GM18870 (cell line): ENCODE measurements at regions not wholly inside any gene's neighbourhood (a gene's known extent, or its start where the extent isn't known, plus 50 kb on each side); places are given as distances from the start of the nearest gene placed in this dataset.

ENCODE experiments used
- ATAC-seq: cut with Tn5 transposase; IDR thresholded peaks from one replicate; pipeline ENCODE4 v1.9.1; 2021; ENCODE audit warnings: moderate library complexity; ENCODE audit not compliant: unreplicated experiment

DNA sequence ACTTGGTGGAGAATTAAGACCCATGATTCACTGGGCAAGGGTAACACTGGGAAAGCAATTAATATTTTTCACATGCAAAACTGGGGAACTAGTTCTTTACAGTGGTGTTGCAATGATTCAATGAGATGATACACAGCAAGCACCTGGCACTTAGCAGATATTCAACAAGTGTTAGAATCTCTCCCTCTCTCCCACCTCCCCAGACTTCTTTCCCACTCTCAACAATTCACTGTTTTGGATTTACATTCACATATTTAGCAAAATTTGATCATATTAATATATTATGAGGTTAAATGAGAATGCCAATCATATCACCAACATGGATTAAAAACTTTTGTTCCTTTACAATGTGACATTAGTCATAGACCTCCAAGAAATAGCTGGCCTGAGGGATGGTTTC is 223.1 kb upstream of the GRIP1 start:
- ATAC-seq = no peak

DNA sequence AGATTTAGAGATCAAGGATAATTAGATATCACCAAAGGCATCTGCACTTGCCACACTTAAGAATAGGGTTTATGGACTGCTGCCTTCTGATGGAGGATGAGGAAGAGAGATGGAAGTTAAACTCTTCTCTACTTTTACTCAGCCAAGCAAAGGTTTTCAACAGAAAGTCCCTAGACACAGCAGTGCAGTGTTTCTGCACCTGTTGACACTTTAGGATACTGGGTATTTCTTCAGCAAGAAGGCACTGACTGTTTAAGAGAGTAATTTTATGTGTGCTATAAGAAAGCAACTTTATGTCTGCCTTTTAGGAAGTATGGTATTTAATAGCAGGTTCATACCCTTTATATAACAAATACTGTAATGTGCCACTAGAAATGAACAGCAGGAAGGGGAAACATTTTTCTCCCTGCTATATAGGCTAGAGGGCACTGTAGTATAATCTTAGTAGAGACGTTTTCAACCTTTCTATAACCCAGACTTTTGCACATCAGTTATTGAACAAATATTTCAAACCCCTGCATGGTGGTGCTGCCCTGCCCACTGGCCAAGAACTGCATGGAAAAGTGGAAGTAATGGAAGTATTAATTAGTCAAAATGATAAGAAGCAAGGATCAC is 225.0 kb upstream of the GRIP1 start:
- ATAC-seq = no peak

DNA sequence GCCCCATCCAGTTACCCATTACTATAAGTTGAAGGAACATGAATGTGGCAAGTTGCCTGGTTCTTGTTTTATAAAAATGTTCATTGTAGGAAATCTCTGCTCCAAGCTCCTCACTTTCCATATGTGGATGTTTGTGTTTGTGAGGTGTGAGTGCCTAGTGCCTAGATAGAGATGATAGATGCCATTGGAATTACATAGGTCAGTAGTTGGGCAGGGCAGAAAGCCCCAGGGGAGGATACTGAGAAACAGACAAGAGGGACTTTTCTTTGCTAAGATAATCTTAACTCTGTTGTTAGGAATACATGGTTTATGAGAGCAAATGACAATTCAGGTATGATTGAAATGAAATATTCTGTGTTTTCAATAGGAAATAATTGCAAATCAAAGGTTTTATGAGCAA is 226.3 kb upstream of the GRIP1 start:
- ATAC-seq = no peak

DNA sequence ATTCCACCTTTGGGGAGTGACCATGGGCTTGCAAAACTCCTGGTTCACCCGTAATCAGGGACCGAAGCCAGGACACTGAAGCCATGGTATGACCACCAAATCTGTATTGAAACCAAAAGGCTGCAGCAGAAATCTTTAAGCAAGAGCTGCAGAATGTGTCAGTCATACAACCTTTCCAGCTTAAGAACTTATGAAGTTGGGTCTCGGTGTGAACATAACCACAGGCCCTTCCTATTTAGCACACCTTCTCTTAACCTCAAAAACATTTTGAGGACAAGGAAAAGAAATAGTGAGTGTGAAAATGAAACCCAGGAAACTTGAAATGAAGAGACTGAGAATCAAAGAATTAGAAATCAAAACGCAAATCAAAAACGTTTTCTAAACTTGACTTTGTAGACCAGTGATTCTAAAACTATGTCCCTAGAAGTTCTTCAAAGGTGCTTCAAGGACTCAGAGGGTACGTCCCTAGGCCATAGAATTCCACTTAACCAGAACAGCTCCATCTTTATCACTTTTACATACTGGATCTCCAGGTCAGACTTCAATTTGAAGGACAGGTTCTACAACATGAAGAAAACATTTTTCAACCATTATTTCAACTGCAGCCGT is 231.6 kb upstream of the GRIP1 start:
- no peak for ATAC-seq

DNA sequence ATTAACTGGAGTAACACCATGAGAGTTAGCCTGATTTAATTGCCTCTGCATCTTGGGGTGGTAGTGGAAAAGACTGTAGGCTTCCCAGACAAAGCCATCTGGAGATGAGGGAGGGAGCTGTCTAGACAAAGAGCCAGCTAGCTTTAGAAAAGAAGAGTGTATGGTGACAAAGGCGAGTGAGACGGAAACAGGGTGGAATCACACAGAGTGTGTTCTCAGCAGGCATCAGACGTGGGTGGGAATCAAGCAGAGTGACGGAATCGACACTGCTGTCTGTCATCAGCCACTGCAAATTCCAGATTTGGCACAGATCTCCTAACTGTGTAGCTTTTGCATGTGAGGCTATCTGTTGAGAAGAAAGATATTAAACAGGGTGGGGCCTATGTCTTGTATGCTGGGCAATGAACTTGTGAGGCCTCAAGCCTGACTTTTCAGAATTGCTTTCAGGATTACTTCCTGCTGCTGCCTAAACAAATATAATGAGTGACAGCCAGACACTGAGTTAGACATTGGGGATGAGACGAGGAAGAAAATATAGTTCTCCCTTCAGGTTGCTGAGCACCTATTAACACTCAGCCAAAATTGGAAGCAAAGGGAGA is 236.5 kb upstream of the GRIP1 start:
- no peak for ATAC-seq

DNA sequence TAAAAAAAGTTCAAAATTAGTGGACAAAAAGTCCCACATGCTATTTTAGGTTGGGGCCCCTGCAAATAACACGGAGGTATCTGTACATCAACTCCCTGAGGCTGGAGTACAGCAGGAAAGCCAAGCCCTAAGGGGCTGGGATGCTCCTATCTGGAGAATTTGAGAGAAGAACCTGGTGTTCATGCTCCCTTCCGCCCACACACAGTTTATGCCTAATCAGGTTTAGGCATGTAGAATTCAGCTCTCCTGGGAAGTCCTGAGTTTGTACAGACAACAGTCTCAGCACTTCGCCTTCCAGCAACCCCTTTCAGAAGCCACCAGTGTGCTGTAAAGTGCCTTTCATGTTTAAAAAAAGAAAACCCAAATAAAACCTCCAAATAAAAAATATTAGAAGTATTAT is 237.3 kb upstream of the GRIP1 start:
- no peak for ATAC-seq

DNA sequence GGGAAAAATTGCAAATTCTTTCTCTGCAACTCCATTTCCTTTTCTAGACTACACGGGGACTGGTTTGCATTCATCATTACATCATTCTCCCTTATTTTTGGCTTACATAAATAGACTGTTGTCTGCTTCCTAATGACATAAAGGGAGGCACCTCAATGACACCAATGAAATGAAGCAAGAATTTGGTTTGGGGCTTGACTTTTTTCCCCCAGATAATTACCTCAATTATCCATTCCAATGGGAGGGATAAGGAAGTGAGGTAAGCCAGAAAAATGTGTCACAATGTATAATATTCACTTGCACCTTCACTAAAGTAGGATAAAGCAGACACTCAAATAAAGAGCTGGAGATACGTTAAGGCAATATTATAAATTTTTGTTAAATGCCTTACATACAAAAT is 240.6 kb upstream of the GRIP1 start:
- ATAC-seq = no peak

DNA sequence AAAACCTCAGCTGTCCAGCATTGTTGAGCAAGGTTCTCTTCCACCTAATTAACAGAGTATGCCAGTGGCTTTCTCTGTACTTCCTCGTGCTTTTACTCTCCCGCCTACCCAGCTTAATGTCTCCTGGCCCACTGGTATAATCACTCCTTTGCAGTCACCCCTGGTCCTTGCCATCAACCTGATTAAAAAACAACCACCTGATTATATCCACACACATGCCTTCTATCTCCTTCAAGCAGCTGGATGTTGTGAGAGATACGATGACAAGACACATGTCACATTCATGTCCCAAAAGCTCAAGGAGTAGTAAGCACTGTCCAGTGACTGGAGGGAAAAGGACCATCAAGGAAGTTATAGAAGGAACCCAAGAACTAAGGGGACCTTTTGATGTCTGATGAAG is 241.3 kb upstream of the GRIP1 start:
- no peak for ATAC-seq

DNA sequence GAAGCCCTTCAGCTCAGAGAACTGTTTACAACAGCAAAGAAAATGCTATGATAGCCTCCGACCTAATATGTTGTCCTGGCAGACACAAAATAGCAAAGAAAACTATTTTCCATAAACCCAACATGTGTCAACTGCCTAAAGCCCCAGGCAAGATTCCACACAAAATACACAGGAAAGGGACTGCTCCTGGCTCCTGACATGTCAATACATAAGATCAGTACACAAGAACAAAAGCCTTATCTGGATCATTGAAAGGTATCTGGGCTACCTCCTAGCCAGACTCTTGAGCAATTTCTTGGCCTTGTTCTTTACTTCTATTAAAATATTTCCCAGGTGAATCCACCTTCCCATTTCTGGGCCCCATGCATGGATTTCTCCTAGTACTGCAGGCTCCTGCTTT is 242.3 kb upstream of the GRIP1 start:
- no peak for ATAC-seq

DNA sequence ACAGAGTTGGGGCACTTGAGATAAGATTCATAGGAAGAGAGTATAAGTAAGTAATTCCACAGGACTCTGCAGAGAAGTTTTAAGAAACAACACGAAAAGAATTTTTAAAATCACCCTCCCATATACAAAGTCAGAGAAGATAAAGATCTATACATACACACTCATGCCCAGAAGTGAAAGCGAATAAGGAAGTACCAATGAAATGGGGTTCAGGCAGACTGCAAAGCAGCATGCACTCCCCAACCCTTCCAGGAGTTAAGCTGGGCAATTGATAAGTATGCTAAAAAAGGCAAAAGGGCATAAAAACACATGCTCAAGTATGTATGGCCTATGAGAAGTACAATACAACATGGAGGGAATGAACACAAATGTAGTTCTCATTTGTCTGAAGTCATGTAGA is 246.2 kb upstream of the GRIP1 start:
- no peak for ATAC-seq

DNA sequence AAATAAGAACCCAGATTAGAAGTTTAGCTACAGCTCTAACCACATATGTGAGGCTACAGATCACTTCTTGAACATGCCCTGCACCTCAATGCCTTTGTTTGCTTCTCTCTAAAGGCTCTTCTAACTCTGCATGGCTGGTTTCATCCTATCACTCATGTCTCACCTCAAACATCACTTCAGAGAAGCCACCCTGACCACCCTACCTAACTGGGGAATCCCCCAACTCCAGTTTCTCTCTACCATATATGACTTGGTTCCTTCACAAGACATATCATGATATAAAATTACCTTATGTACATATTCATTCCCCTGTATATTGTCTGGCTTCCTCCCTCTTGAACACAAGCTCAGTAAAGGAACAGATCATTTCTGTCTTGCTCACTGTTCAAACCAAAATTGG is 250.2 kb upstream of the GRIP1 start:
- ATAC-seq = peak; percentile 52

DNA sequence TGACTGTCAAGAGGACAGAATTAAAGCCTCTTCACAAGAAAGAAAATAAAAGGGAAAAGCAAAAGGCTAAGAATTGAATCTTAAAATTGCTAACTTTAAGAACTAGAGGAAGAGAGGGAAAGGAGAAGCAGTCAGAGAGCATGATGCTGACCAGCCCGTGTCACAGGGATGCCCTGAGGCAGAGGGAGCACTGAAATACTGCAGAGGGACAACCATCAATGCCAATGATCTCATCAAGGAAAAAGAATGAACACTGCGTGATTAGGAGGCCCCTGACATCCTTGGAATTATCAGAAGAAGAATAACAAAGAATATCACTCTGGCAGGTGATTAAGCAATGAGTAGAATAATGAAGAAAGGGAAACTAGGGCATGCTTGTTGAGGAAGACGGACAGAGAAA is 252.2 kb upstream of the GRIP1 start:
- ATAC-seq = no peak

DNA sequence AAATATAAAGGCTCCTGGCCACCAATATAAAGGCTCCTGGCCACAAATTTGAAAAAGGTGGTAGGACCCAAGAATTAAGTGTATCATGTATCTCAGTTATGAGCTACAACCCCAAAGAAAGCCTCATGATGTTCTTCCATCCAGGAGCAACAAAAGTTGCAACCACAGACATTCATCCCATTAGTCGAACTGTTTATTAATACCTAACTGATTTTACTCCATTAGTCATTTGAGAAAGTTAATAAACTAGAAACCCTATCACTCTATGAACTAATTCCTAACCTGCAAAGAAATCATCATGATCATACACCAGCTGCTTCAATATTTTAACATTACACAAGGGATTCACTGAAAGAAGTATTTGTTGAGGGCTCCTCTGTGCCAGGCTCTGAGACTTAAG is 253.2 kb upstream of the GRIP1 start:
- no peak for ATAC-seq

DNA sequence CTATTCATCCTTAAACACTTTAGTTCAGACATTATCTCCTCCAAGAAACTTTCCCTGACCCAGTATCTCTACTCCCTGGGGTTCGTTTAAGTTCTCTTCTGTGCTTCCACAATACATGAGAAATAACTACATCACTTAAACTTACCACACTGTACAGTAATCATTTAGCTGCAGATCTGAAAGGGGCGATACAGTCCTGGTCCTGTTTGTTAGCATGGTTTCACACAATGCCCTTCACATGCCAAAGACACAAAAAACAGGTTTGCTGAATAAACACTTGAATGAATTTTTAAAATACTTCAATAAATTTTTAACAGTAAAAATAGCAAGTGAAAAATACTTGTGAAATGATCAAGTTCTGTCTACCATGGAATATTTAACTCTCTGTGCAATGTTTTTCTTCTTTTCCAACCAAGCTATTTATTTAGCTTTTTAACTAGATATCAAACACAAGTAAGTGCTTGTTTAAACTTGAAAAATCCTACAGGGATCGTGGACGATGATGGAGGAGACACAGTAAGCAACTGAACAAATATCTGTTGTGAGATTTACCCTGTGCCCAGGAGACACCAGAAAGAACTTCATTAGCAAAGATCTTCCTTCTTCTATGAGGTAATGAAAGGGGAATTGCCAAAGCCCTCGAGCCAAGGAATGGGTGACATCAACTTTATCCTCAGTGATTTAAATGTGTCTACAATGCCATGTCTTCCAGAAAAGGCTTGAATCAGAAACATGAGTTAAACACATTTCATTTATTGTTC is 255.6 kb upstream of the GRIP1 start:
- ATAC-seq = no peak

DNA sequence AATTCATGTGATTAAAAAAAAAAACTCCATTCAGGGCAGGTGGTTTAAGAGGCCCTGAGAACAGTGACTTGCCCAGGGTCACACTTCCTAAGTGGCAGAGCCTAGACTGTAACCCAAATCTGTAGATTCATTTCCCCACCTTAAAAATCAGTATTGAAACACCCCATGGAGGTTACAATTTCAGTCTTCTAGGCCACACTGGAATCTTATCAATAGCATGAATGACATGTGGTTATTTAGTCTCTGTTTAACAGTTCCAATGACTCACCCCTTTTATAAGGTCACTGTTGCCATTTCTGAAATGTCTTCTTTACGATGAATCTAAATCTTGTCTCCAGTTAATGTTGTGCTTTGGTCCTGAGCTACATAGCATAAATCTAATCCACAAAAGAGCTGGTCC is 262.3 kb upstream of the GRIP1 start:
- ATAC-seq = no peak

DNA sequence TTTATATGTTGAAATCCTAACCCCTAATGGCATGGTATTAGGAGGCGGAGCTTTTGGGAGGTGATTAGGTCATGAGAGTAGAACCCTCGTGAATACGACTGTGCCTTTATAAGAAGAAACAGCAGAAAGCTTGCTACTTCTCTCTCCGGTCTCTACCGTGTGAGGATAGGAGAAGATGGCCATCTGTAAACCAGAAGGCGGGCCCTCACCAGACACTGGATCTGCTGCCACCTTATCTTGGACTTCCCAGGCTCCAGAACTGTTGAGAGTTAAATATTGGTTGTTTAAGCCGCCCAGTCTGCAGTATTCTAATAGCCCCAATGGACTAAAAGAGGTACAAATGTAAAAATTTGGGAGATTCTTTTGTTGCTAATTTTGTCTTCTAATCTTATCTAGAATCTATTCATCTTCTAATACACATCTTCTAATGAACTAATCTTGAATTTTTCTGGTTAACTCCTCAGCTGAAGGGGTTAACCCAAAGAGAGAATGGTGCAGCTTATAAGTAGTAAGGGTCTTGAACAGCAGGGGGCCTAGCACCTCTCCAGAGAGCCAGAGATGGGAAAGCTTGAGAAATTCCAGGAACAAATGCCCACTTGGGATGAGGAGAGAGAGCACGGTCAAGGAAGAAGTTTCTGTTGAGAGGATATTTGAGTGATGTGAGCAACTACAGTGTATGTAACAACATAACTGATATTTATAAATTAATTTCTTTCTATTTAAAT is 264.0 kb upstream of the GRIP1 start:
- no peak for ATAC-seq

DNA sequence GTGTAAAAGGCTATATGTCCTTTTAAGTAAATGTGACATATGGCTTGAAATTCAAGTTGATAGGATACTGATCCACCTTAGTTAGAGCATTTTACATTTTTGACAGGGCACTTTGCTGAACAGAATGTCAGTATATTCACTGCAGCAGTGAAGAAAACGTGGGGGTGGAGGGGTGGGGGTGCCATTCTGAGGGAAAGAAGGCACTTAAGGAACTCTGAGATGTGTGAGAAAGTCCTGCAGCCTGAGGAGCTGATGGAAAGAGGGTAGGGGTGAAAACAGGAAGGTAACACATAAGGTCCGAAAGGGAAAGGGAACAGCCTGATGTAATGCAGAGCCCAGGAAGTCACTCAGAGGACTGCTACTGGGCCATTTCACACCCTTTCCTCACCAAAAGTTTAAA is 265.5 kb upstream of the GRIP1 start:
- no peak for ATAC-seq

DNA sequence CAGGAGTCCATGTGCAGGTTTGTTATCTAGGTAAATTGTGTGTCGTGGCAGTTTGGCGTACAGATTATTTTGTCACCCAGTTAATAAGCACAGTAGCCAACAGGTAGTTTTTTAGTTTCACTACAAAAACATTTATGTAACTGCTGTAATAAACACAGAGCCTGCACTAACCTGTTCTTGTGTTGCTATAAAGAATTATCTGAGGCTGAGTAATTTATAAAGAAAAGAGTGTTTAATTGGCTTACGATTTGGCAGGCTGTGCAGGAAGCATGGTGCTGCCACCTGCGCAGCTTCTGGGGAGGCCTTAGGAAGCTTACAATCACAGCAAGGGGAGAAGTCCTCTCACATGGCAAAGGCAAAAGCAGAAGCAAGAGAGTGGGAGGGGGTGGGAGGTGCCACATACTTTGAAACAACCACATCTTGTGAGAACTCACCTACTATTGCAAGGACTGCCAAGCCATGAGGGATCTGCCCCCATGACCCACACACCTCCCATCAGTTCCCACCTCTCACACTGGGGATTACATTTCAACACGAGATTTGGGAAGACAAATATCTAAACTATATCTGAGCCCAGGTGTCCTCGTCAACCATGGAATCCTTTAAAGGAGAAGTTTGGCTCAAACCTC is 266.4 kb upstream of the GRIP1 start:
- ATAC-seq = no peak

DNA sequence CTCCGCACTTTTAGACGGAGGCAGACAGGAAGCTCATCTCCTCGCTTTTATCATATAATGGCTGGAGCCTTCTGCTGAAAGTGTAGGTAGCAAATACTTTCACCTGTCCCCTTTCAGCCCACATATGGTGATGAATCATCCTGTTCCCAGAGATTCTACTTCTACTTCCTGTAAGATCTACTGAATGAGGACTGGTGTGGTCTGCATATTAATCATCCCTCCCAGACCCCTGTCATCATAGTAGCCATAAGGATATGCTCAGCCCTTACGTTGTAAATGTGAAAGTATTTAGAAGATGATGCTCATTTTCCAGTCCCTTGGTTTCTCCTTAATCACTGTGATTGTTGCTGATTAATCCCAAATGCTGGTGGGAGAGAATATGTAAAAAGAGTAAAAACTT is 268.2 kb upstream of the GRIP1 start:
- no peak for ATAC-seq

DNA sequence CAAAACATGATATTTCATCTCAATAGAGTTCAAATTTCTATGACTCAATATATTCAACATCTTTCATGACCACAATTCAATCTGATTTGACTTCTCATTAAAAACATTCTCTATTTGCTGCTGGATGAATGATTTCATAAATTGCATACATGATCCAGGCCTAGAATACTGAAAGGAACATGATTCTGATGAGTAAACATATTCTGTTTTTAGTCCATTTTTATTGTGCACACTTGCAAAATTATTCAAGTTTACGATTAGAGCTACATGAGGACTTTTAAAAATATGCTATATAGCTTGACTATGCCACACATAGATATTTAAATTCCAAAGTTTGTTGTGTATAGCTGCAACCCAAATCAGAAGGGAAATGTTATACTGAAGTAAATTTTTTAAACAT is 273.8 kb upstream of the GRIP1 start:
- no peak for ATAC-seq

DNA sequence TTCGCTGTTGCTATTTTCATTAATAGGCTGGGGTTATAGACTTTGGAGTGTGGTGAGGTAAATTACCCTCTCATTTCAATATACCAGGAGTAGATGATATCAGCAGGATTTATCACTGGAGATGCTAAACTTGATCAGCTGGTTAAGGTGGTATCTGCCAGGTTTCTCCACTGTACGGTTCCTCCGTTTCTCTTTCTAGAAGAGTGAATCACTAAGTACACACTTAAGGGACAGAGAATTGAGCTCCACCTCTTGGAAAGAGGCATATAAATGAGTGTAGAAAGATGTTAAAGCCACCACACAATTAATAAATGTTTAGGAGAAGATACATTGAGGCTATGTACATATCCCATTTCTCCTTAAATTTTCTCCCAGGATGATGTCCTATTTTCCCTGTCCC is 277.4 kb upstream of the GRIP1 start:
- ATAC-seq = no peak
